ENCODE measurements at regions not wholly inside any gene's neighbourhood (a gene's known extent, or its start where the extent isn't known, plus 50 kb on each side); places are given as distances from the start of the nearest gene placed in this dataset.

GRCh38 chr7:24408798-24409430, 124.9 kb downstream of the NPY start:
- TF ChIP-seq CTCF (conservative IDR thresholded peaks at IDR 0.05 in 1 of 2, IDR thresholded peaks at IDR 0.05 in 1 of 2; ENCODE audit: low read depth in 1 of 2, low read length in 2 of 2) (no peak), EZH2 (IDR thresholded peaks at IDR 0.05; ENCODE audit: low read length, missing control alignments) (no peak)

Measured in fibroblast of lung (primary cell).